HCT116 (cell line): ENCODE measurements at regions not wholly inside any gene's neighbourhood (a gene's known extent, or its start where the extent isn't known, plus 50 kb on each side); places are given as distances from the start of the nearest gene placed in this dataset.

Experiments
- ATAC-seq: fragments of 200-7000 bp; cut with Tn5 transposase; 2 replicates; pipeline ENCODE4 v1.9.1; 2020; ENCODE audit warnings: mild to moderate bottlenecking, moderate library complexity
- BruUV-seq: library from RNA; stranded (reverse); fragments of 400-500 nt; replicated peaks from 2 replicates; lab custom pipeline; 2021; lab: Mats Ljungman, UMichigan
- CTCF ChIA-PET: fragments of 300-600 bp; sonication (Branson Sonifier 250); formaldehyde crosslinking; loops from one replicate; lab custom pipeline; 2021; ENCODE audit warnings: antibody characterized with exemption; lab: Charles Lee
- POLR2A ChIA-PET: fragments of 300-600, 350-600 bp; sonication (Branson Sonifier 250); formaldehyde crosslinking; loops from one replicate; lab custom pipeline; 2021; ENCODE audit warnings: antibody characterized with exemption; lab: Charles Lee
- RAD21 ChIA-PET, 2 experiments: fragments of 300-600 bp; sonication (Branson Sonifier 250); formaldehyde crosslinking; loops; one replicate each; lab custom pipeline; 2023; ENCODE audit warnings: low total read pairs in 2 of 2; ENCODE audit not compliant: uncharacterized antibody in 2 of 2, unreplicated experiment in 2 of 2, low non-redundant PET in 1 of 2; lab: Charles Lee
- DNase-seq: peaks from one replicate; pipeline ENCODE4 v3.0.0-alpha.2; 2010; ENCODE audit warnings: low read depth, low spot score
- H2AFZ ChIP-seq: fragments of 200-600 bp; shearing (Covaris generic), sonication (generic); 2 replicates; pipeline ENCODE4 v1.6.1; 2017; ENCODE audit warnings: low read depth, mixed run types, mixed read lengths, antibody characterized with exemption, low read length; ENCODE audit not compliant: poor library complexity, severe bottlenecking
- H3K27ac ChIP-seq: 2 replicates; pipeline ENCODE4 v1.5.1; 2012; ENCODE audit warnings: low read depth, low read length
- H3K27me3 ChIP-seq: fragments of 200-600 bp; sonication (generic); 2 replicates; pipeline ENCODE4 v1.6.1; 2016; ENCODE audit warnings: mixed run types, low read length, mixed read lengths; ENCODE audit not compliant: insufficient read depth
- H3K36me3 ChIP-seq, 2 experiments: fragments of 200-500 bp in 1 of 2; fragments of 200-600 bp in 1 of 2; sonication (Bioruptor generic) in 1 of 2; sonication (generic) in 1 of 2; 2 replicates each; pipeline versions ENCODE4 v1.5.1 to v1.6.1; 2014 to 2016; ENCODE audit warnings: low read length in 2 of 2, inconsistent platforms in 1 of 2, mixed read lengths in 1 of 2, mixed run types in 1 of 2; ENCODE audit not compliant: insufficient read depth in 2 of 2, control insufficient read depth in 1 of 2
- H3K4me1 ChIP-seq, 2 experiments: fragments of 200-600 bp in 1 of 2; sonication (generic) in 1 of 2; 2 replicates each; pipeline versions ENCODE4 v1.5.1 to v1.6.1; 2012 to 2017; ENCODE audit warnings: low read length in 2 of 2, inconsistent platforms in 1 of 2, mild to moderate bottlenecking in 1 of 2, mixed read lengths in 1 of 2, mixed run types in 1 of 2, moderate library complexity in 1 of 2; ENCODE audit not compliant: insufficient read depth in 2 of 2, control insufficient read depth in 1 of 2
- H3K4me2 ChIP-seq: fragments of 200-600 bp; sonication (generic); 2 replicates; pipeline ENCODE4 v1.6.1; 2017; ENCODE audit warnings: mixed run types, low read length, mixed read lengths
- H3K4me3 ChIP-seq, 2 experiments: fragments of 200-600 bp in 1 of 2; sonication (generic) in 1 of 2; replicated peaks in 1 of 2; 2 replicates each; pipeline ENCODE4 v1.5.1; 2011 to 2016; ENCODE audit warnings: low read length in 2 of 2, control low read depth in 1 of 2, low read depth in 1 of 2, mild to moderate bottlenecking in 1 of 2, mixed read lengths in 1 of 2, mixed run types in 1 of 2
- H3K79me2 ChIP-seq: fragments of 200-600 bp; sonication (generic); 2 replicates; pipeline ENCODE4 v1.6.1; 2017; ENCODE audit warnings: mild to moderate bottlenecking, mixed run types, low read length, moderate library complexity, mixed read lengths; ENCODE audit not compliant: insufficient read depth
- H3K9ac ChIP-seq: fragments of 200-600 bp; sonication (generic); 2 replicates; pipeline ENCODE4 v1.6.1; 2016; ENCODE audit warnings: low read length, mixed read lengths
- H3K9me2 ChIP-seq: fragments of 200-600 bp; sonication (generic), shearing (Covaris generic); 2 replicates; pipeline ENCODE4 v1.6.1; 2017; ENCODE audit warnings: mixed run types, mild to moderate bottlenecking, moderate library complexity; ENCODE audit not compliant: insufficient read depth
- H3K9me3 ChIP-seq, 2 experiments: fragments of 200-500 bp in 1 of 2; fragments of 200-600 bp in 1 of 2; sonication (Bioruptor generic) in 1 of 2; sonication (generic) in 1 of 2; 2 replicates each; pipeline ENCODE4 v1.6.1; 2014 to 2017; ENCODE audit warnings: low read length in 2 of 2, mixed read lengths in 2 of 2, inconsistent platforms in 1 of 2, low read depth in 1 of 2, mild to moderate bottlenecking in 1 of 2, mixed run types in 1 of 2, moderate library complexity in 1 of 2; ENCODE audit not compliant: control insufficient read depth in 1 of 2, insufficient read depth in 1 of 2
- H4K20me1 ChIP-seq: fragments of 200-600 bp; sonication (generic), shearing (Covaris generic); 2 replicates; pipeline ENCODE4 v1.6.1; 2017; ENCODE audit warnings: mixed run types, mild to moderate bottlenecking, moderate library complexity; ENCODE audit not compliant: insufficient read depth
- ATF3 ChIP-seq: IDR thresholded peaks from 2 replicates; pipeline ENCODE4 v1.6.1; 2012
- CEBPB ChIP-seq: IDR thresholded peaks from 2 replicates; pipeline ENCODE4 v1.6.1; 2012; ENCODE audit warnings: low read depth
- CTCF ChIP-seq, 3 experiments: fragments of 200-600 bp in 1 of 3; sonication (generic) in 1 of 3; IDR thresholded peaks in 2 of 3; conservative IDR thresholded peaks in 1 of 3; 2 replicates each; pipeline ENCODE4 v1.5.1; 2012 to 2017; ENCODE audit warnings: low read depth in 2 of 3, low read length in 2 of 3, antibody characterized with exemption in 1 of 3, borderline replicate concordance in 1 of 3, control low read depth in 1 of 3, mild to moderate bottlenecking in 1 of 3, mixed read lengths in 1 of 3, mixed run types in 1 of 3, moderate library complexity in 1 of 3; ENCODE audit not compliant: insufficient read depth in 1 of 3
- EGR1 ChIP-seq: IDR thresholded peaks from 2 replicates; pipeline ENCODE4 v1.6.1; 2012; ENCODE audit warnings: low read depth
- EZH2 ChIP-seq: fragments of 200-600 bp; sonication (generic); IDR thresholded peaks from 2 replicates; pipeline ENCODE4 v1.6.1; 2017; ENCODE audit warnings: antibody characterized with exemption, mixed run types
- EZH2phosphoT487 ChIP-seq: fragments of 200-600 bp; IDR thresholded peaks from 2 replicates; pipeline ENCODE4 v1.6.1; 2018; ENCODE audit warnings: antibody characterized with exemption, borderline replicate concordance
- FOSL1 ChIP-seq: IDR thresholded peaks from 2 replicates; pipeline ENCODE4 v1.6.1; 2012; ENCODE audit warnings: low read depth
- JUND ChIP-seq: IDR thresholded peaks from 2 replicates; pipeline ENCODE4 v1.6.1; 2012
- RAD21 ChIP-seq: IDR thresholded peaks from 2 replicates; pipeline ENCODE4 v1.6.1; 2012; ENCODE audit warnings: low read depth, mild to moderate bottlenecking
- REST ChIP-seq: IDR thresholded peaks from 2 replicates; pipeline ENCODE4 v1.6.1; 2012; ENCODE audit warnings: low read depth
- SIN3A ChIP-seq: IDR thresholded peaks from 2 replicates; pipeline ENCODE4 v1.6.1; 2012; ENCODE audit warnings: low read depth
- TCF7L2 ChIP-seq: IDR thresholded peaks from 2 replicates; pipeline ENCODE4 v1.7.0; 2011; ENCODE audit warnings: borderline replicate concordance, inconsistent platforms; ENCODE audit not compliant: insufficient read depth, insufficient read length; ENCODE audit errors: extremely low read depth
- ZBTB33 ChIP-seq: IDR thresholded peaks from 2 replicates; pipeline ENCODE4 v1.6.1; 2011; ENCODE audit warnings: mild to moderate bottlenecking, low read length, moderate library complexity; ENCODE audit not compliant: insufficient replicate concordance; ENCODE audit errors: extremely low read depth
- ZFX ChIP-seq: fragments of 450-650 bp; IDR thresholded peaks from 2 replicates; pipeline ENCODE4 v1.6.1; 2017
- intact Hi-C: fragments of 100-400 bp; cut with micrococcal nuclease; formaldehyde crosslinking; loops from 2 replicates; pipeline ENCODE4 v1.10.0; 2022

- ATAC-seq: no peak
- no peaks in the 10 kb centered on the region for H3K9me3 ChIP-seq
- H3K4me3 ChIP-seq: no peak overlapping the region
- CTCF ChIA-PET: no interaction called here
- H3K27ac ChIP-seq: no peak overlapping the region
- no peaks in the 10 kb centered on the region for H4K20me1 ChIP-seq
- H3K27me3 ChIP-seq: no peaks in the 10 kb centered on the region
- H3K9ac ChIP-seq: no peak overlapping the region
- no peak for TF ChIP-seq SIN3A
- no peak for TF ChIP-seq ZBTB33
- no peak for TF ChIP-seq REST
- no peak for TF ChIP-seq EZH2
- no peak for TF ChIP-seq CEBPB
- no peak for TF ChIP-seq JUND
- no peak for TF ChIP-seq EGR1
- TF ChIP-seq EZH2phosphoT487: no peak
- no peak for TF ChIP-seq ZFX
- no peak for TF ChIP-seq RAD21
- TF ChIP-seq ATF3: no peak
- TF ChIP-seq FOSL1: no peak
- no peak for TF ChIP-seq CTCF (IDR thresholded peaks at IDR 0.05 in 2 of 3, conservative IDR thresholded peaks at IDR 0.05 in 1 of 3; ENCODE audit: borderline replicate concordance in 1 of 3, insufficient read depth in 1 of 3, low read depth in 2 of 3, low read length in 2 of 3)
- no peak for TF ChIP-seq TCF7L2
- POLR2A ChIA-PET: no interaction called here
- H3K79me2 ChIP-seq: peaks cover 8% of the 10 kb centered on the region; the same call in 1 of the 2 replicates
- H3K9me2 ChIP-seq: no peaks in the 10 kb centered on the region
- no TSS peak for BruUV-seq
- no peak overlapping the region for H3K4me2 ChIP-seq
- no peaks in the 10 kb centered on the region for H3K36me3 ChIP-seq
- H3K4me1 ChIP-seq: no peaks in the 10 kb centered on the region
- intact Hi-C loops: no loop called here
- RAD21 ChIA-PET: no interaction called here
- no peak overlapping the region for H2AFZ ChIP-seq
- DNase-seq: no peak
Observed at GRCh38 chr4:122992641-122993040, 70.2 kb upstream of the NUDT6 start.
